Activated CD8-positive, alpha-beta T cell treated with anti-CD3 and anti-CD28 coated beads for 36 hours (primary cell): ENCODE measurements at regions not wholly inside any gene's neighbourhood (a gene's known extent, or its start where the extent isn't known, plus 50 kb on each side); places are given as distances from the start of the nearest gene placed in this dataset.
"Not testable (repeated sequence)": the region's sequence is repeated elsewhere in the genome, so short reads cannot be mapped to it uniquely, and the experiment has no call there.

Experiments
- ATAC-seq: fragments of 200-7000 bp; cut with Tn5 transposase; one replicate; pipeline ENCODE4 v1.10.0; 2021; ENCODE audit warnings: mild to moderate bottlenecking, moderate library complexity
- CTCF ChIA-PET: fragments of 350-600 bp; sonication (Branson Sonifier 250); formaldehyde crosslinking; loops from one replicate; lab custom pipeline; 2021; ENCODE audit warnings: antibody characterized with exemption; lab: Charles Lee
- POLR2A ChIA-PET: fragments of 350-600 bp; sonication (Branson Sonifier 250); formaldehyde crosslinking; loops from one replicate; lab custom pipeline; 2021; ENCODE audit warnings: antibody characterized with exemption; lab: Charles Lee
- DNase-seq: peaks from one replicate; pipeline ENCODE4 v3.0.0-alpha.2; 2020
- H3K27ac Mint-ChIP-seq: one replicate; pipeline ENCODE4 v1.8.0; 2021; ENCODE audit warnings: mild to moderate bottlenecking, mixed read lengths
- H3K27me3 Mint-ChIP-seq: one replicate; pipeline ENCODE4 v1.8.0; 2021; ENCODE audit warnings: mixed read lengths
- H3K36me3 Mint-ChIP-seq: one replicate; pipeline ENCODE4 v1.8.0; 2021; ENCODE audit warnings: low read depth, mixed read lengths
- H3K4me1 Mint-ChIP-seq: one replicate; pipeline ENCODE4 v1.8.0; 2021; ENCODE audit warnings: low read depth, mixed read lengths
- H3K4me3 Mint-ChIP-seq: one replicate; pipeline ENCODE4 v1.8.0; 2021; ENCODE audit warnings: mild to moderate bottlenecking, moderate library complexity, mixed read lengths
- H3K9me3 Mint-ChIP-seq: one replicate; pipeline ENCODE4 v1.8.0; 2021; ENCODE audit warnings: mixed read lengths
- CTCF ChIP-seq: fragments of 200-600 bp; IDR thresholded peaks from one replicate; pipeline ENCODE4 v1.8.0; 2022; ENCODE audit warnings: antibody characterized with exemption, mild to moderate bottlenecking
- intact Hi-C: fragments of 100-400 bp; cut with micrococcal nuclease; formaldehyde crosslinking; loops from one replicate; pipeline ENCODE4 v1.10.0; 2022

DNA sequence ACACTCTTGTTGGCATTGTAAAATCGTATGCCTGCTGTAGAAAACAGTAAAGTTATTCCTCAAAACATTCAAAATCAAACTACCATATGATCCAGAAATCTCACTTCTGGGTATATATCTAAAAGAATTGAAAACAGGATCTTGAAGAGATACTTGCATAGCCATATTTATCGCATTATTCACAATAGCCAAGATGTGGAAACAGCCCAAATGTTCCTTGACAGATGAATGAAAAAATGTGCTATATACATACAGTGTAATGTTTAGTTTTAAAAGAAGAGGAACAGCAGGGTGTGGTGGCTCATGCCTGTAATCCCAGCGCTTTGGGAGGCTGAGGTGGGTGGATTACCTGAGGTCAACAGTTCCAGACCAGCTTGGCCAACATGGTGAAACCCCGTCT, 234.1 kb upstream of the DAB2 start:
- CTCF ChIA-PET = no interaction called here
- Mint-ChIP-seq H3K9me3 (no peaks in the 10 kb centered on the region), H3K4me1 (peaks cover 28% of the 10 kb centered on the region), H3K36me3 (no peaks in the 10 kb centered on the region), H3K27me3 (peaks cover 13% of the 10 kb centered on the region), H3K27ac (no peak overlapping the region), H3K4me3 (no peak overlapping the region)
- POLR2A ChIA-PET = no interaction called here
- ATAC-seq (no peak), DNase-seq (no peak)
- intact Hi-C loops = no loop called here
- TF ChIP-seq CTCF = no peak

- H3K4me3 Mint-ChIP-seq = no peak overlapping the region
- CTCF ChIA-PET = no interaction called here
- H3K9me3 Mint-ChIP-seq = peaks cover 2% of the 10 kb centered on the region
- no peaks in the 10 kb centered on the region for H3K36me3 Mint-ChIP-seq
- H3K27me3 Mint-ChIP-seq = peaks cover 15% of the 10 kb centered on the region
- DNase-seq (no peak), ATAC-seq (no peak)
- TF ChIP-seq CTCF = no peak
- POLR2A ChIA-PET = no interaction called here
- intact Hi-C loops = no loop called here
- no peak overlapping the region for H3K27ac Mint-ChIP-seq
- peaks cover 28% of the 10 kb centered on the region for H3K4me1 Mint-ChIP-seq
These were observed 233.2 kb upstream of the DAB2 start for GRCh38 chr5:39657943-39658342.

DNA sequence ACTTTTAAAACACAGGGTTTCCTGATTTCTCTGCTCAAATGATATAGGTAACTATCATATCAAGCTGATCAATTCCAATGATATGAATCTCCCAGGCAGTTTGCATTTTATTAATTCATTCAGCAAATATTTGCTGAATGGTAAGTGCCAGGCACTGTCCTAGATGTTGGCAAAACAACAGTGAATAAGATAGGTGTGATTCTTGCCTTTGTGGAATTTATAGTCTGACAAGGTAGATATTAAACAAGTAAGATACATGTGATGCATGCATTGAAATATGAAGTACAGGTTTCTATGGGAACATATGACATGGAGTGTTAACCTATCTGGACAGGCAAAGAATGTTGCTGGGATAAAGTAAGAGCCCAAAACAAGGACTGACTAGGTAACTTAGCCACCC, 231.8 kb upstream of the DAB2 start:
- Mint-ChIP-seq H3K4me1 (peaks cover 28% of the 10 kb centered on the region), H3K27ac (no peak overlapping the region), H3K4me3 (no peak overlapping the region), H3K36me3 (no peaks in the 10 kb centered on the region), H3K27me3 (peaks cover 17% of the 10 kb centered on the region), H3K9me3 (peaks cover 5% of the 10 kb centered on the region)
- intact Hi-C loops = no loop called here
- ATAC-seq = no peak
- no peak for DNase-seq
- ChIA-PET POLR2A (no interaction called here), CTCF (no interaction called here)
- TF ChIP-seq CTCF = no peak

GRCh38 chr5:39654715-39655114, 229.9 kb upstream of the DAB2 start:
- Mint-ChIP-seq H3K9me3 (peaks cover 5% of the 10 kb centered on the region), H3K4me1 (peaks cover 26% of the 10 kb centered on the region), H3K36me3 (no peaks in the 10 kb centered on the region), H3K27me3 (peaks cover 17% of the 10 kb centered on the region), H3K27ac (no peak overlapping the region), H3K4me3 (no peak overlapping the region)
- intact Hi-C loops = no loop called here
- ChIA-PET POLR2A (no interaction called here), CTCF (interaction anchor here (0.6 kb wide), 1 partner anchor 507 kb away, joined by 3 read pairs; no protein-coding TSS in a partner anchor)
- no peak for DNase-seq
- TF ChIP-seq CTCF = no peak
- ATAC-seq = no peak

- not testable (repeated sequence) for DNase-seq
- H3K27me3 Mint-ChIP-seq = peaks cover 17% of the 10 kb centered on the region
These were observed 227.7 kb upstream of the DAB2 start for GRCh38 chr5:39652481-39652880.

DNA sequence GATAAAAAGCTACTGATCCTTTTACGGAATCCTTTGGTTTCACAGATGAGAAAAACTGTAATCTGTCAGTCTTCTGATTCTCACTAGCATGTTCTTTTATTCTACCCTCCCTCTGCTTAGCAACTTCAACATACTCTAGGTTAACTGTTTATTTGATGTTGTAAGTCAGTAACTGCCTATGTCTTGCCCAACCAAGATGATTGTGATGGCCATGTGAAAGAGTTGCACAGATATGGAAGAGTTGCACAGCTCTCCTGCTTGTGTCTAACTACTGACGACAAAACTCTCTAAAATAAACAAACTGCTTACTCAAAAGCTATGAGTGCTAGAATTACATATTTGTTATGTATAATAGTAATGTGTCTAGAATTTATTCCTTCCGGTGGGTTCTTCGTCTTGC, 227.3 kb upstream of the DAB2 start:
- no peak for ATAC-seq
- no peak for TF ChIP-seq CTCF
- peaks cover 17% of the 10 kb centered on the region for H3K27me3 Mint-ChIP-seq
- no peak overlapping the region for H3K27ac Mint-ChIP-seq
- H3K4me1 Mint-ChIP-seq = peaks cover 10% of the 10 kb centered on the region
- H3K9me3 Mint-ChIP-seq = peaks cover 5% of the 10 kb centered on the region
- no peaks in the 10 kb centered on the region for H3K36me3 Mint-ChIP-seq
- H3K4me3 Mint-ChIP-seq = no peak overlapping the region
- CTCF ChIA-PET = interaction anchor here (1.0 kb wide), 1 partner anchor 62 kb away, joined by 3 read pairs; no protein-coding TSS in a partner anchor
- no peak for DNase-seq
- intact Hi-C loops = no loop called here
- POLR2A ChIA-PET = no interaction called here

More at GRCh38 chr5:39652481-39652880, 227.7 kb upstream of the DAB2 start:
- H3K36me3 Mint-ChIP-seq, H3K9me3 Mint-ChIP-seq, intact Hi-C loops, ATAC-seq, POLR2A ChIA-PET, H3K27ac Mint-ChIP-seq, H3K4me3 Mint-ChIP-seq: not testable (repeated sequence)
- H3K4me1 Mint-ChIP-seq = peaks cover 14% of the 10 kb centered on the region
- CTCF ChIA-PET = interaction anchor here (1.0 kb wide), 1 partner anchor 62 kb away, joined by 3 read pairs; no protein-coding TSS in a partner anchor
